ENCODE measurements at regions not wholly inside any gene's neighbourhood (a gene's known extent, or its start where the extent isn't known, plus 50 kb on each side); places are given as distances from the start of the nearest gene placed in this dataset.

GRCh38 chr19:30318936-30319335 lies 53.2 kb upstream of the ZNF536 start:
- DNase-seq (ENCODE audit: low read depth in 2 of 2): no peak

GRCh38 chr19:30319411-30319810 lies 52.8 kb upstream of the ZNF536 start:
- no peak for DNase-seq (ENCODE audit: low read depth in 2 of 2)

GRCh38 chr19:30319876-30320275 lies 52.3 kb upstream of the ZNF536 start:
- DNase-seq (ENCODE audit: low read depth in 2 of 2): no peak

- no peak for DNase-seq (ENCODE audit: low read depth in 2 of 2)
These were observed 51.7 kb upstream of the ZNF536 start for GRCh38 chr19:30320466-30320865.

- no peak for DNase-seq (ENCODE audit: low read depth in 2 of 2)
These were observed 51.3 kb upstream of the ZNF536 start for GRCh38 chr19:30320916-30321315.

Measured in dermis microvascular lymphatic vessel endothelial cell (primary cell).